Upper lobe of right lung (tissue), 1 donor: ENCODE measurements at regions not wholly inside any gene's neighbourhood (a gene's known extent, or its start where the extent isn't known, plus 50 kb on each side); places are given as distances from the start of the nearest gene placed in this dataset.
A peak's percentile ranks its signal among the peaks of the same experiment; 100 is the strongest.

Experiments used
- ATAC-seq: fragments of 200-7000 bp; cut with Tn5 transposase; one replicate; pipeline ENCODE4 v1.9.1; 2020; ENCODE audit warnings: mild to moderate bottlenecking, moderate library complexity
- DNase-seq: peaks from one replicate; pipeline ENCODE4 v3.0.0-alpha.2; 2020
- H3K27ac ChIP-seq: fragments of 200-600 bp; one replicate; pipeline ENCODE4 v1.8.0; 2022
- H3K27me3 ChIP-seq: fragments of 200-600 bp; one replicate; pipeline ENCODE4 v1.8.0; 2022; ENCODE audit warnings: mild to moderate bottlenecking
- H3K36me3 ChIP-seq: fragments of 200-600 bp; one replicate; pipeline ENCODE4 v1.8.0; 2022
- H3K4me1 ChIP-seq: fragments of 200-600 bp; one replicate; pipeline ENCODE4 v1.8.0; 2022
- H3K4me3 ChIP-seq: fragments of 200-600 bp; one replicate; pipeline ENCODE4 v1.8.0; 2022; ENCODE audit warnings: mild to moderate bottlenecking
- H3K9me3 ChIP-seq: fragments of 200-600 bp; one replicate; pipeline ENCODE4 v1.8.0; 2022
- intact Hi-C: fragments of 100-400 bp; cut with DNase I; formaldehyde crosslinking; loops from one replicate; pipeline ENCODE4 v1.11.0; 2022
- TF ChIP-seq, protein P1 (sequence below): fragments of 200-600 bp; IDR thresholded peaks from one replicate; pipeline ENCODE4 v1.8.0; 2022; ENCODE audit warnings: antibody characterized with exemption
- donor health status: DM: no; HTN: yes; CAD: no; lungs with severe emphysema.

DNA sequence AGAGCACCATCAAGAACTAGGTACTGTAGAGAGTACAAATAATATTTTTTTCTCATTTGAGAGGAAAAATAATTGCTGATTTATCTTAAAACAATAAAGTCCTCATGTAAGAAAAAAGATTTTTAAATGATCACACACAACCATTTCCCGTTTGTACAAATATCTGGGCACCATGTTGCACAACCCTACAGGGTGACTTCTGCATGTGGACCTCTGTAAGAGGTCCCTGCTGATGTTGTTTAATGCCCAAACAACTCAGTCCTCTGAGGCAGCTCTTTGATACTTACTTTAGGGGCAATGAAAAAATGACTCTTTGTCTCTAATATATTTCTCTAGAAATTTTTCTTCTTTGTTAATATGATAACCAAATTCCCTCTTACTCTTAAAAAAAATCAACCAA is 168.1 kb upstream of the SATB1 start:
- no peaks in the 10 kb centered on the region for H3K4me1 ChIP-seq
- peak; percentile 59 for ATAC-seq
- no peaks in the 10 kb centered on the region for H3K9me3 ChIP-seq
- no peak for DNase-seq
- H3K36me3 ChIP-seq: no peaks in the 10 kb centered on the region
- H3K4me3 ChIP-seq: no peak overlapping the region
- no peak overlapping the region for H3K27ac ChIP-seq
- TF ChIP-seq, protein P1, sequence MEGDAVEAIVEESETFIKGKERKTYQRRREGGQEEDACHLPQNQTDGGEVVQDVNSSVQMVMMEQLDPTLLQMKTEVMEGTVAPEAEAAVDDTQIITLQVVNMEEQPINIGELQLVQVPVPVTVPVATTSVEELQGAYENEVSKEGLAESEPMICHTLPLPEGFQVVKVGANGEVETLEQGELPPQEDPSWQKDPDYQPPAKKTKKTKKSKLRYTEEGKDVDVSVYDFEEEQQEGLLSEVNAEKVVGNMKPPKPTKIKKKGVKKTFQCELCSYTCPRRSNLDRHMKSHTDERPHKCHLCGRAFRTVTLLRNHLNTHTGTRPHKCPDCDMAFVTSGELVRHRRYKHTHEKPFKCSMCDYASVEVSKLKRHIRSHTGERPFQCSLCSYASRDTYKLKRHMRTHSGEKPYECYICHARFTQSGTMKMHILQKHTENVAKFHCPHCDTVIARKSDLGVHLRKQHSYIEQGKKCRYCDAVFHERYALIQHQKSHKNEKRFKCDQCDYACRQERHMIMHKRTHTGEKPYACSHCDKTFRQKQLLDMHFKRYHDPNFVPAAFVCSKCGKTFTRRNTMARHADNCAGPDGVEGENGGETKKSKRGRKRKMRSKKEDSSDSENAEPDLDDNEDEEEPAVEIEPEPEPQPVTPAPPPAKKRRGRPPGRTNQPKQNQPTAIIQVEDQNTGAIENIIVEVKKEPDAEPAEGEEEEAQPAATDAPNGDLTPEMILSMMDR: no peak
- H3K27me3 ChIP-seq: no peaks in the 10 kb centered on the region
- intact Hi-C loops: no loop called here

GRCh38 chr3:18591120-18591519 is 166.0 kb upstream of the SATB1 start:
- no peaks in the 10 kb centered on the region for H3K4me1 ChIP-seq
- DNase-seq (no peak), ATAC-seq (no peak)
- no peaks in the 10 kb centered on the region for H3K36me3 ChIP-seq
- H3K27me3 ChIP-seq: no peaks in the 10 kb centered on the region
- H3K27ac ChIP-seq: no peak overlapping the region
- H3K4me3 ChIP-seq: no peak overlapping the region
- no peaks in the 10 kb centered on the region for H3K9me3 ChIP-seq
- intact Hi-C loops: no loop called here
- TF ChIP-seq, protein P1: no peak

GRCh38 chr3:18586076-18586475 is 160.9 kb upstream of the SATB1 start:
- DNase-seq (no peak), ATAC-seq (no peak)
- Histone ChIP-seq H3K27me3 (no peaks in the 10 kb centered on the region), H3K36me3 (no peaks in the 10 kb centered on the region), H3K9me3 (no peaks in the 10 kb centered on the region), H3K4me1 (no peaks in the 10 kb centered on the region), H3K4me3 (no peak overlapping the region), H3K27ac (no peak overlapping the region)
- intact Hi-C loops: no loop called here
- TF ChIP-seq, protein P1: no peak

DNA sequence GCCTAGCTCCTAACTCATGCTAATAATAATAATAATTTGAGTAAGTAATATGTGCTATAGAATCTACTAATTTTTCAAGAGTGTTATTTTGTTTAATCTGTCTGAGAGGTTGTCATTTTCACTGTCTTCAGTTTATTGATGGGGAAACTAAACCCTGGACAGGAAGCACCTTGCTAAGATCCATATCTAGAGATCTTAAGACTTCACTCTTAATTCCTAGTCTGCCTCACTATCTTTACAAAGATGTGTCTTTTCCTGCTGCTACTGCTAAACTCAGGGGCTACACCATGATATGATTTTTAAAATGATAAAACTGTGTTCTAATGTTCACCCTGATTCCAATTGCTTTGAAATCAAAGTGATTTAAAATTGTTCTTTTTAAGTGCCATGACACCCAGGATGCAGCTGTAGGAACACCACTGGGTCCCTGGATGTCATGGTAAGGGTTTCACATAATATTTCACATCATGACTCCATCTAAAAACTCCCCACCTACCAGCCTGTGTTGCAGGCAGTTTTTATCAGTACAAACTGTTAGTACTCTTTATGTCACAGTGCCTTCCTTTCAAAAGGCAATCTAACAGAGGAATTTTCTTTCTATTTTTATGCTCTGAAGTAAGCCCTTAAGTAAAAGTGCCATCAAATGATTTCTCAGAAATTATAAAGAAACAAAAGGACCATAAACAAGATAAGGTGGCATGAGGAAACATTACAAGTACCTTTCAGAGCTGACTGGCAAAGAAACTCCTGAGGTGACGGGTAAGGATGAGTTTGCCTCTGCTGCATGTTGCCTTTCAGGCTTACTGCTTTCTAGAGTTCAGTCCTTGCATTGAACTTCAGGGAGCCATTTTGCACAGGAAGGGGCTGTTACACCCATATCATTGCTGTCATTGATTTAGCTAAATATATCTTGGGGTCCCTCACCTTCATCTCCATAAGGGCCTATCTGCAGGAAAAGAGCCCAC is 160.1 kb upstream of the SATB1 start:
- DNase-seq (no peak), ATAC-seq (no peak)
- intact Hi-C loops: no loop called here
- no peak overlapping the region for H3K27ac ChIP-seq
- TF ChIP-seq, protein P1: no peak
- no peaks in the 10 kb centered on the region for H3K27me3 ChIP-seq
- H3K9me3 ChIP-seq: no peaks in the 10 kb centered on the region
- H3K36me3 ChIP-seq: no peaks in the 10 kb centered on the region
- no peak overlapping the region for H3K4me3 ChIP-seq
- no peaks in the 10 kb centered on the region for H3K4me1 ChIP-seq

- ATAC-seq: no peak
- no peak for DNase-seq
- Histone ChIP-seq H3K27ac (no peak overlapping the region), H3K27me3 (no peaks in the 10 kb centered on the region), H3K9me3 (no peaks in the 10 kb centered on the region), H3K36me3 (no peaks in the 10 kb centered on the region), H3K4me1 (no peaks in the 10 kb centered on the region), H3K4me3 (no peak overlapping the region)
- intact Hi-C loops: no loop called here
- TF ChIP-seq, protein P1: no peak
Observed at GRCh38 chr3:18580268-18580667, 155.1 kb upstream of the SATB1 start.
